ENCODE measurements at regions not wholly inside any gene's neighbourhood (a gene's known extent, or its start where the extent isn't known, plus 50 kb on each side); places are given as distances from the start of the nearest gene placed in this dataset.

DNA sequence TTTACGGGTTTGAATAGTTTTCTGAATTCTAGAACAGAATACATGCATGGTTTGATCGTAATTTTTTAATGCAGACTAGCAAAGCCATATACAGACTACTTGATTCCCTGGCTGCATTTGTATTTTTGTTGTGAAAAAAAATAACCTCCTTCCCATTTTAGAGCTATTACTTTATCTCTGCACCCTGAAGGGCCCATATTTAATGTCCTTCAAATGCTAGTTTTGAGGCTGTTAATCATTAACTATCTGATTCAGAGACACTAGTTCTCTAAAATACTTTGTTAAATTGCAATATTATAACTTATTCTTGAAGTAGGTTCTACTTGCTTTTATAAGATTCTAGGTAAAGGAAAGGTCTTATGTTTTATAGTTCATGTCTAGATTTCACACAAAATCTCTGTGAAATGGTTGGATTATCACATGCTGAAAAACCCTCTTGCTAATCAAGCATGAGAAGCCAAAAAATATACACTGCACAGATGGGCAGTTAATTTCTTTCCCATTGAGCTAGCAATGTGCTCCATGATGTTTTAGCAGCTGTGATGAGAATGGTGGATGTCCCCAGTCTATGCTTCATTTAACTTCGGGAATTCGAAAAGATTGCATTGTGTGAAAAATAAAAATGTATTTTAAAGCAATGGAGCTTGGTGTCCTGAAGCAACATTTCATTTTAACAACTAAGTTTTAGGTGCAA is 634.0 kb upstream of the BCHE start:
- Mint-ChIP-seq H3K27me3 (no peaks in the 10 kb centered on the region), H3K27ac (no peak overlapping the region), H3K4me1 (no peaks in the 10 kb centered on the region), H3K9me3 (ENCODE audit: low read depth) (peaks cover 5% of the 10 kb centered on the region), H3K36me3 (no peaks in the 10 kb centered on the region), H3K4me3 (no peak overlapping the region)
- CTCF ChIA-PET, result no interaction called here
- no peak for ATAC-seq
- no peak for DNase-seq

DNA sequence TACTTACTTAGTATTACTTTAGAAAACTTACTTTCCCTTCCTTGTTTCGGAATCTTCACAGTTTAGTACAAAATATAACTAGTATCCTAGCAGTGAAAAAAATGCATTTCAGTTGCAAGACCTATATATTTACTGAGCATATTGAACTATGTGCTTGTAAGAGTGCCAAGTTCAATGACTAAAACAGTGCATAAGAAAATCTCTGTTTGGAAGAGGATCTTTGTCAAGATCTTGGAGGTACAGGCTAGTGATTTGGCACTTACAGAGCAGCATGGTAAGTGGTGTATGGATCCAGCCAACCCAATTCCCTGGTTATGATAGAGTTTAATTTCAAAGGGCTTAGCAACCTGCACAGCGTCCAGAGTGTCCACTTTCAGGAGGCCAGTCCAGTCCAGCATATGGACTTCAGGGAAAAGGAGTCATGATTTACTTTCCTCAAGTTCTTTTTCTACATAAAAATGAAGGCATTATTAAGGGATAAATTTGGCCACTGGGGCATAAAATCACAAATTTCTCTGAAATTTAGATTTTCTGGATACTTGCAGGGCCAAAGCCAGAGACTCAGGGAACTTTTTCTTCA is 625.8 kb upstream of the BCHE start:
- H3K36me3 Mint-ChIP-seq, result no peaks in the 10 kb centered on the region
- ATAC-seq, result no peak

DNA sequence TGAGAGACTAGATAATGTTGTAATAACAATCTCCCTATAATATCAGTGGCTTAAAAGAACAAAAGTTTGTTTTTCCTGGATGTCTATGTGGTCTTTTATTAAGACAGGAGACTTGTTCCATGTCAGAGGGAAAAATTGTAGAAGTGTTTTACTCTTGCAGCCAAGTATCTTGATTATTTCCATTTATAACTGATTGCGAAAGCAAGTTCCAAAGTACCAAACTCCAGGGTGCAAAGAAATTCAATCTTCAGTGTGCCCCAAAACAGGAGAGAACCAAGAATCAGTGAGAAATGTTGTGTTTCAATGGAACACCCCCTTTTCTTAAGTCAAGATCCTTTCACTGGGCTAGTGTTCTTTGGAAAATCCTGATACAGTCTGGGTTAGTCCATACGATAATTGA is 624.4 kb upstream of the BCHE start:
- H3K9me3 Mint-ChIP-seq (ENCODE audit: low read depth), result peaks cover 10% of the 10 kb centered on the region
- no peak overlapping the region for H3K4me3 Mint-ChIP-seq
- DNase-seq (no peak), ATAC-seq (no peak)
- no peaks in the 10 kb centered on the region for H3K27me3 Mint-ChIP-seq
- H3K4me1 Mint-ChIP-seq, result no peaks in the 10 kb centered on the region
- H3K27ac Mint-ChIP-seq, result no peak overlapping the region
- CTCF ChIA-PET, result no interaction called here
- H3K36me3 Mint-ChIP-seq, result no peaks in the 10 kb centered on the region

More for the DNA sequence above, 625.8 kb upstream of the BCHE start:
- peaks cover 6% of the 10 kb centered on the region for H3K9me3 Mint-ChIP-seq (ENCODE audit: low read depth)
- no peak overlapping the region for H3K4me3 Mint-ChIP-seq
- CTCF ChIA-PET, result no interaction called here
- DNase-seq, result no peak
- no peaks in the 10 kb centered on the region for H3K4me1 Mint-ChIP-seq
- no peaks in the 10 kb centered on the region for H3K27me3 Mint-ChIP-seq
- H3K27ac Mint-ChIP-seq, result no peak overlapping the region

DNA sequence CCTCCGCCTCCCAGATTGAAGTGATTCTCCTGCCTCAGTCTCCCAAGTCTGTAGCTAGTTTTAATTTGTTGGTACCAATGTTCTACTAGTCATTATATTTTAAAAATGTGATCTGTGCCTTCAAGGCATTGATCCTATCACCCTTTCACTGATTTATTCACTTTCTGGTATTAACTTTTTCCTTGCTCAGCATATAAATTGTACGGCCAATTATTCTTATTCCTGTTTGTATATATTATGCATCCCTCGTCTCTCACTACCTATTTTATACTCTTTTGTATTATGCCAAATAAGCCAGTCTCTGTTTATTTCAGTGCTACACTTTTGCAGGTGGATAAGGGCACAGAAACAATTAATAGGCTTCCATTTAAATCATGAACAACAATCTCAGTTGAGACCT is 620.2 kb upstream of the BCHE start:
- Mint-ChIP-seq H3K9me3 (ENCODE audit: low read depth) (peaks cover 16% of the 10 kb centered on the region), H3K36me3 (no peaks in the 10 kb centered on the region), H3K27ac (no peak overlapping the region), H3K27me3 (no peaks in the 10 kb centered on the region), H3K4me3 (no peak overlapping the region), H3K4me1 (no peaks in the 10 kb centered on the region)
- CTCF ChIA-PET, result no interaction called here
- ATAC-seq, result no peak
- DNase-seq, result no peak

DNA sequence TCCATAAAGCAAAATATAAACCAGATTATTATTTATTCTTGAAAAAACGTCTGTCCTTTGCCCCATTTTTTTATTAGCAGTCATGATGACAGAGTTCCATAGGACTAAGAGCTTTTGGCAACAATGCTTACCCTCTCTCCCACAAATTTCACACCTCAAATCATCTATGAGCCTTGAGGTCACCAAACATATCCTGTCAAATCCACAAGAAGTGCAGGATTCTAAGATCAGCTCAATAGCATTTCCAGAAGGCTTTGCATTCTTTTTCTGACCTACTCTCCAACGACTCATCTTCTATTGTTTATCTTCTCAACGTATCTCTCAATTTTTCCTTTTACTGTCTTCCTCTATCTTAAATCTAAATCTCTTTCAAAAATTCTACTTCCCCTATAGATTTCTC is 619.1 kb upstream of the BCHE start:
- ATAC-seq, result no peak
- Mint-ChIP-seq H3K27ac (no peak overlapping the region), H3K36me3 (no peaks in the 10 kb centered on the region), H3K4me3 (no peak overlapping the region), H3K9me3 (ENCODE audit: low read depth) (peaks cover 20% of the 10 kb centered on the region), H3K4me1 (no peaks in the 10 kb centered on the region), H3K27me3 (no peaks in the 10 kb centered on the region)
- no peak for DNase-seq
- CTCF ChIA-PET, result no interaction called here

DNA sequence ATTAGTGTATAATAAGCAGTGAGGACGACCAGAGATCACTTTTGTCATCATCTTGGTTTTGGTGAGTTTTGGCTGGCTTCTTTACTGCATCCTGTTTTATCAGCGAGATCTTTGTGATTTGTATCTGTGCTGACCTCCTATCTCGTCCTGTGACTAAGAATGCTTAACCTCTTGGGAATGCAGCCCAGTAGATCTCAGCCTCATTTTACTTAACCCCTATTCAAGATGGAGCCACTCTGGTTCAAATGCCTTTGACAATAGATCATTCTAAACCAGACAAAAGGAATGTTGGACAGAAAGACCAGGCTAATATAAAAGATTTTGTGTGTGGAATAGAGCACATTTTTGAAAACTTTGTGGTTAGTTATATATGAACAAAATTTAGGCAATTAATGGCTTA is 618.5 kb upstream of the BCHE start:
- no peaks in the 10 kb centered on the region for H3K4me1 Mint-ChIP-seq
- H3K9me3 Mint-ChIP-seq (ENCODE audit: low read depth), result peaks cover 20% of the 10 kb centered on the region
- H3K36me3 Mint-ChIP-seq, result no peaks in the 10 kb centered on the region
- ATAC-seq (no peak), DNase-seq (no peak)
- H3K27ac Mint-ChIP-seq, result no peak overlapping the region
- no peaks in the 10 kb centered on the region for H3K27me3 Mint-ChIP-seq
- no peak overlapping the region for H3K4me3 Mint-ChIP-seq
- CTCF ChIA-PET, result no interaction called here

DNA sequence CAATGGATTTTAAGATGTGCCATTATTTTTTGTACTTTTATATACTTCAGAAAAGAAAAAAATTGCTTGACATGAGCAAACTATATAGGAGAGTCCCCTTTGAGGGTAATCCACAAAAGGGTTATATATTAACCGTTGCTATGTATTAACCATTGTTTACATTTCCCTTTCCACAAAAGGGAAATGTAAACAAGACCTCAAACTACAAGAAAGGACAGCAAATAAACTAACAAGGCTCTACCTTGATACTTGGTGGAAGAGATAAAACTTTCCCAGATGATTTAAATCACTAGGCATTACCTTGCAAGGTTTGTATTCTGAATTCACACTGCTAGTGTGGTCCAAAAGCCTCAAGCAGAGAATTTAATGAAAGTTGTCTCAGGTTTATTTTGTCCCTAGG is 616.3 kb upstream of the BCHE start:
- peaks cover 16% of the 10 kb centered on the region for H3K9me3 Mint-ChIP-seq (ENCODE audit: low read depth)
- ATAC-seq (no peak), DNase-seq (no peak)
- H3K27me3 Mint-ChIP-seq, result no peaks in the 10 kb centered on the region
- CTCF ChIA-PET, result no interaction called here
- no peak overlapping the region for H3K27ac Mint-ChIP-seq
- no peaks in the 10 kb centered on the region for H3K4me1 Mint-ChIP-seq
- H3K4me3 Mint-ChIP-seq, result no peak overlapping the region
- H3K36me3 Mint-ChIP-seq, result no peaks in the 10 kb centered on the region

DNA sequence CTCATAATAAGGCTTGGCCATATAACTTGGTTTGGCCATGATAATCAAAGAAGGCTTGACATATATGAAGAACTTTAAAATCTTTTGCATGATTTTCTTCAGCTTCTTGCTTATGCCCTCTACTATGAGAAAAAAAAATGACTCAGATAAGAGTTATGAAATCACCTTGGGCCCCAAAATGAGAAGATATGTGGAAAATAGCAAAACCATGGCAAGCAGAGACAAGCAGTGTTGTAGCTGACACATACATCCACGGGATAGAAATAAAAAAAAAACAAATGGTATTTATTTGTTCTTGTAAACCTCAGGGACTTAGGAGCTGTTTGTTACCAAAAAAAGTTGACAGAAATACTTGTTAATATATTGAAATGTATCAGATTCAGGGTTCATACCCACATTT is 614.8 kb upstream of the BCHE start:
- DNase-seq (no peak), ATAC-seq (no peak)
- Mint-ChIP-seq H3K36me3 (no peaks in the 10 kb centered on the region), H3K27me3 (no peaks in the 10 kb centered on the region), H3K4me1 (no peaks in the 10 kb centered on the region), H3K4me3 (no peak overlapping the region), H3K9me3 (ENCODE audit: low read depth) (peaks cover 10% of the 10 kb centered on the region), H3K27ac (no peak overlapping the region)
- CTCF ChIA-PET, result no interaction called here

DNA sequence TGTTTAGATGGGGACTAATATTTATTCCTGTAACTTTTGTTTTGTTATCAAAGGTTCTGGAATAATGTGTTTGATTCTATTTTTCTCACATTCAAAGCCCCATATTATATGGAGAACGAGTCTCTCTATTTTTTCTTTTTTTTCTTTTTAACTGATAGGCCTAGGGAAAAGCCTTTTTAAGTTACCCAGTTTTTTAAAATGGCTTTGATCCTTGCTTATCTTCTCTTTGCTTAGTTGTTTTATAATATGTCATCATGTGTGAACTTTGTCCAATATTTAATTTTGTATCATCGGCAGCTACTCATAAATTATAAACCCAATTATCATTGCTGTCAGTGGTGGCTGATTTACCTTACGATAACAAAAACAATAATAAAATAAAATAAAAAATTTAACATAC is 610.3 kb upstream of the BCHE start:
- Mint-ChIP-seq H3K27me3 (no peaks in the 10 kb centered on the region), H3K9me3 (ENCODE audit: low read depth) (peaks cover 6% of the 10 kb centered on the region), H3K4me1 (no peaks in the 10 kb centered on the region), H3K27ac (no peak overlapping the region), H3K4me3 (no peak overlapping the region), H3K36me3 (no peaks in the 10 kb centered on the region)
- CTCF ChIA-PET, result no interaction called here
- DNase-seq, result no peak
- no peak for ATAC-seq

DNA sequence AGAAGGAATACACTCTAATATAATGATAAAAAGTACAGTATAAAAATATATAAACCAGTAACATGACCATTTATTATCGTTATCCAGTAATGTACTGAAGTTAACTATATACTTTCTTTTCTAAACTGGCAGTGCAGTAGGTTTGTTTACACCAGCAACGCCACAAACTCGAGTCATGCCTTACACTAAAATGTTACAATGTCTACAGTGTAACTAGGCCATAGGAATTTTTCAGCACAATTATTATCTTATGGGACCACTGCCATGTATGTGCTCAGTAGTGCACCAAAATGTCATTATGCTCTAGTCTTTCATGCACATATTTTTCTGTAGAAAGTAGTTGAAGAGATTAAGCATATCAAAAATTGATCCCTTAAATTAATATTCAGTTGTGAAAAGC is 609.8 kb upstream of the BCHE start:
- no peak overlapping the region for H3K27ac Mint-ChIP-seq

DNA sequence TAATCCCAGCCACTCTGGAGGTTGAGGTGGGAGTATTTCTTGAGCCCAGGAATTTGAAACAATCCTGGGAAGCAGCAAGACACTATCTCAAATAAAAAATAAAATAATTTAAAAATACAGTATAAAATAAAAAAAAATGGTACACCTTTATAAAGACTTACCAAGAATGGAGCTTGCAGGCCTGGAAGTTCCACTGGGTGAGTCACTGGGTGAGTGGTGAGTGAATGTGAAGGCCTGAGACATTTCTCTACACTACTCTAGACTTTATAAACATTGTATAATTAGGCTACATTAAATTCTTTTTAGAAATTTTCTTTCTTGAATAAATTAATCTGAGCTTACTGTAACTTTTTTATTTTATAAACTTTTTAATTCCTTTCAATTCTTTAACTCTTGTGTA is 609.1 kb upstream of the BCHE start:
- CTCF ChIA-PET, result no interaction called here
- no peaks in the 10 kb centered on the region for H3K27me3 Mint-ChIP-seq
- H3K27ac Mint-ChIP-seq, result no peak overlapping the region
- no peaks in the 10 kb centered on the region for H3K36me3 Mint-ChIP-seq
- ATAC-seq (no peak), DNase-seq (no peak)
- H3K4me3 Mint-ChIP-seq, result no peak overlapping the region
- no peaks in the 10 kb centered on the region for H3K4me1 Mint-ChIP-seq
- peaks cover 2% of the 10 kb centered on the region for H3K9me3 Mint-ChIP-seq (ENCODE audit: low read depth)

More for the DNA sequence above, 609.8 kb upstream of the BCHE start:
- no peak overlapping the region for H3K4me3 Mint-ChIP-seq
- ATAC-seq (no peak), DNase-seq (no peak)
- H3K4me1 Mint-ChIP-seq, result no peaks in the 10 kb centered on the region
- no peaks in the 10 kb centered on the region for H3K36me3 Mint-ChIP-seq
- H3K9me3 Mint-ChIP-seq (ENCODE audit: low read depth), result peaks cover 4% of the 10 kb centered on the region
- CTCF ChIA-PET, result no interaction called here
- no peaks in the 10 kb centered on the region for H3K27me3 Mint-ChIP-seq

DNA sequence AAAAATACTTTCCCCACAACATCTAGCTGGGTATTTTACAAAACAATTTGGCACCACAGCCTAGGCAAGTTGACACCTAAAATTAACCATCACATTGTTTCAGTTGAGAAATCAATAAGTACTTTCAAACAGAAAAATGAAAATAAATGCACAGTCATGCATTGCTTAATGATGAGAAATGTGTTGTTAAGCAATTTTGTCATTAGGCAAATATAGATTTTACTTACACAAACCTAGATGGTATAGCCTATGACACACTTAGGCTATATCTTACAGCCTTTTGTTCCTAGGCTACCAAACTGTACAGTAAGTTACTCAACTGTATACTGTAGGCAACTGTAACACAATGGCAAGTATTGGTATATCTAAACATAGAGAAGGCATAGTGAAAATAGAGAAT is 608.6 kb upstream of the BCHE start:
- Mint-ChIP-seq H3K4me1 (no peaks in the 10 kb centered on the region), H3K27ac (no peak overlapping the region)
- CTCF ChIA-PET, result no interaction called here

DNA sequence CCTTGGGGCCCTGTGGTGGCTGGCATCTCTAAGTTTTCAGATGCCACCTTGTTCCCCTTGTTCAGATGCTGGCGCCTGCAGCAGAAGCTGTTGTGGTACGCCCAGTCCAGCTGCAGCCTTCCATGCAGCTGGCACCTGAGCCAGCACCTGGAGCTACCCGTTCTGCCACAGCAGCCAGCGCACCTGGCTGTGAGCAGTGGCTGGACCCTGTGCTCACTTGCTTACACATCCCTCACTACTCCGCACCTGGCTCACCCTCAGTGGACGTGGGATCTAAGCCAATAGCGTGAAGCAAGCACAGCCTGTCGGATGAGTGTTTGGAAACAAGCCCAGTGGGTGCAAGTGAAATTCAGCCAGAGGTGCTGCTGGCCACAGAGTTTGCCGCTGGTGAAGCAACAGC is 607.5 kb upstream of the BCHE start:
- Mint-ChIP-seq H3K9me3 (ENCODE audit: low read depth) (peaks cover 2% of the 10 kb centered on the region), H3K36me3 (no peaks in the 10 kb centered on the region), H3K27me3 (no peaks in the 10 kb centered on the region), H3K27ac (no peak overlapping the region), H3K4me1 (no peaks in the 10 kb centered on the region), H3K4me3 (no peak overlapping the region)
- DNase-seq (no peak), ATAC-seq (no peak)
- CTCF ChIA-PET, result no interaction called here

More for the DNA sequence above, 608.6 kb upstream of the BCHE start:
- Mint-ChIP-seq H3K36me3 (no peaks in the 10 kb centered on the region), H3K27me3 (no peaks in the 10 kb centered on the region), H3K4me3 (no peak overlapping the region), H3K9me3 (ENCODE audit: low read depth) (peaks cover 2% of the 10 kb centered on the region)
- DNase-seq (no peak), ATAC-seq (no peak)

DNA sequence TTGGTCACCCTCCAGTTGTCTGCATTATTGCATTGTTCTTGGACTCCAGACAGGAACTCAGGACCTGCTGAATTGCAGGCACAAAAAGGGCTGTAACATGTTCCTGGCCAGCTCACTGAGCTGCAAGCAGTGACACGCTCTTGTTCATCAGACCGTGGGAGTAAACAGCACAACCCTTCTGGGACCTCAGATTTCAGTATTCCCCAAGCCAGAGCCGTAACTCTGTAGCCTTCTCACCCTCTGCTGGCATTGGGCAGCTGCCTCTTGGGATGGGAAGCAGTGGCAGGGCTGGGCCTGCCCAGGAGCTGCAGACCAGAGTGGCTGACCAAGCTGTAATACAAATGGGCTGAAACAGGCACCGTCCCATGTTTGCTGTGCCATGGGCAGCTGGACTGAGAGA is 607.1 kb upstream of the BCHE start:
- Mint-ChIP-seq H3K4me3 (no peak overlapping the region), H3K9me3 (ENCODE audit: low read depth) (peaks cover 2% of the 10 kb centered on the region), H3K4me1 (no peaks in the 10 kb centered on the region), H3K27ac (no peak overlapping the region), H3K36me3 (no peaks in the 10 kb centered on the region), H3K27me3 (no peaks in the 10 kb centered on the region)
- DNase-seq (no peak), ATAC-seq (no peak)
- CTCF ChIA-PET, result no interaction called here
